ENCODE measurements at regions not wholly inside any gene's neighbourhood (a gene's known extent, or its start where the extent isn't known, plus 50 kb on each side); places are given as distances from the start of the nearest gene placed in this dataset.

GRCh38 chr5:30098940-30099339 lies 1094.5 kb upstream of the CDH6 start:
- no peak for DNase-seq (ENCODE audit: low spot score)
- in situ Hi-C loops (cut with MboI; ENCODE audit: low pct_unique_long_range_greater_than_20kb, low sequenced_read_pairs, unreplicated experiment) = no loop called here
- no peak for TF ChIP-seq CTCF (IDR thresholded peaks at IDR 0.05; ENCODE audit: extremely low read depth, insufficient read depth, missing control alignments)

GRCh38 chr5:30092548-30092947 lies 1100.9 kb upstream of the CDH6 start:
- no peak for DNase-seq (ENCODE audit: low spot score)
- TF ChIP-seq CTCF (IDR thresholded peaks at IDR 0.05; ENCODE audit: extremely low read depth, insufficient read depth, missing control alignments) = no peak
- in situ Hi-C loops (cut with MboI; ENCODE audit: low pct_unique_long_range_greater_than_20kb, low sequenced_read_pairs, unreplicated experiment) = no loop called here

GRCh38 chr5:30069441-30070263 lies 1123.8 kb upstream of the CDH6 start:
- no peak for DNase-seq (ENCODE audit: low spot score)
- no peak for TF ChIP-seq CTCF (IDR thresholded peaks at IDR 0.05; ENCODE audit: extremely low read depth, insufficient read depth, missing control alignments)
- in situ Hi-C loops (cut with MboI; ENCODE audit: low pct_unique_long_range_greater_than_20kb, low sequenced_read_pairs, unreplicated experiment) = no loop called here

DNA sequence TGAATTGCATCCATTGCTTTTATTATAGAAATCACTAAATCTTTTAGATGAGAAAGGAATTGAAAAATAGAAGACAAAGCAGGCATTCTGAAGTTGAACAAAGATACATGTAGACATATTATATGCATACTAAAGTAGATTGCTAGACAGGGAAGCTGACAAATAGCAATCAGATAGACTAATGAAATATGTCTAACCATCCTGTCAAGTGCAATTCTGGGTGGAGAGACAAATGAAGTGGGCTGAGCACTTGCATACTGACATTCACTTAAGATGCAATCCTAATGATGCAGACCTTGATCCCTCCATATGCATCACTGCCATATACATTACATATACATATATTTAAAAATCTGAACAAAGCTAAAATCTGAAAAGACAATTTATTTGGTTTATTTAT lies 1130.0 kb upstream of the CDH6 start:
- in situ Hi-C loops (cut with MboI; ENCODE audit: low pct_unique_long_range_greater_than_20kb, low sequenced_read_pairs, unreplicated experiment) = no loop called here
- no peak for DNase-seq (ENCODE audit: low spot score)
- no peak for TF ChIP-seq CTCF (IDR thresholded peaks at IDR 0.05; ENCODE audit: extremely low read depth, insufficient read depth, missing control alignments)

DNA sequence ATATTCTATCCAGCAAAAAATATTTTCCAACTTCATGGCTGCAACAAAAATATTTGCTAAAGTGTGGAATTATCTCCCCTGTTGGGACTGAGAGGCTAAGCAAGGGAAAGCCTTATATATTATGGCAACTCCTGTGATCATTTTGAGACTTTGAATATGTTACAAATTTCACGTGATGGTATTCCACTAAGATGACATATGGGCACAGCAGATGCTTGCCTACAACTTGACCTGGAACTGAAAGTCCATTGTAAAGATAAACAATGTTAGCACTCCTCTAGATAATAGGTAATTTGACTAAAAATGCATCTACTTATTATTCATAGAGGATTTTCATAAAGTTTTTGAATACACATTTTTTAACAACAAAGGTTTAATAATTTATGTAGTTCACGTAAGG lies 1141.5 kb upstream of the CDH6 start:
- TF ChIP-seq CTCF (IDR thresholded peaks at IDR 0.05; ENCODE audit: extremely low read depth, insufficient read depth, missing control alignments) = no peak
- in situ Hi-C loops (cut with MboI; ENCODE audit: low pct_unique_long_range_greater_than_20kb, low sequenced_read_pairs, unreplicated experiment) = no loop called here
- no peak for DNase-seq (ENCODE audit: low spot score)

DNA sequence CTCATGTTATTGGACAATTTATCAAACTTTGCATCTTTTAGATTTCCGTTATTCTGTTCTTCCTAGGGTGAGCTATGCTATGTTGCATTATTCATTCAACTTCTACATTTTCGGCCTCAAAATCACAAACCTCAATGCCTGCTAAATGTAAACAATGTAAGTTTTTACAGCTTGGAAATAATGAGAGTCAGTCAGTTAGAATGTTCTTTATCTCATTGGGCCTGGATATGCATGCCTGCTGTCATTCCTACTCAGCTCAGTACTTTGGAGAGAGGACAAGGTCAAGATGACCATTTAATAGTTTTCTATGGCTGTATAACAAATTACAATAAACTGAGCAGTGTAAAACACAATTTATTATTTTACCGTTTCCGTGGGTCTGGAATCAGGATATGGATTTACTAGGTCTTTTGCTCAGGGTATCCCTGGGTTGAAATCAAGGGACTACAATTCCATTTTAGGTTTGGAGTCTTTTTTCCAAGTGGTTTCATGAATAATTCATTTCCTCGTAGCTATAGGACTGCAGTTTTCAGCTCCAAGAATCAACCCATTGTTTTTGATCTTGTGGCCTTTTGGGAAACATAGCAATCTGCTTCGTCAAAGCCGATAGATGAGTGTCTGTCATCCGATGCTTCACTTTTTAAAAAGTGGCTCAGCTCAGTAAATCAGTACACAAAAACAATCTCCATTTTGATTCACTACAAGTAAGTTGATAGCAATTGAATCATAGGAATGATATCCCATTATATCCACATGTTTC lies 1143.2 kb upstream of the CDH6 start:
- in situ Hi-C loops (cut with MboI; ENCODE audit: low pct_unique_long_range_greater_than_20kb, low sequenced_read_pairs, unreplicated experiment) = no loop called here
- no peak for TF ChIP-seq CTCF (IDR thresholded peaks at IDR 0.05; ENCODE audit: extremely low read depth, insufficient read depth, missing control alignments)
- DNase-seq (ENCODE audit: low spot score) = no peak
